ENCODE measurements at regions not wholly inside any gene's neighbourhood (a gene's known extent, or its start where the extent isn't known, plus 50 kb on each side); places are given as distances from the start of the nearest gene placed in this dataset.

- DNase-seq, result no peak
These were observed 676.9 kb downstream of the GATA3 start for GRCh38 chr10:8731121-8732095.

GRCh38 chr10:8738987-8739386 lies 684.5 kb downstream of the GATA3 start:
- TF ChIP-seq POLR2A (IDR thresholded peaks at IDR 0.05; ENCODE audit: low read length) (no peak), GATA1 (IDR thresholded peaks at IDR 0.05; ENCODE audit: low read depth, low read length) (no peak)
- no peak for DNase-seq

More at GRCh38 chr10:8731121-8732095, 676.9 kb downstream of the GATA3 start:
- TF ChIP-seq GATA1 (IDR thresholded peaks at IDR 0.05; ENCODE audit: low read depth, low read length) (no peak), POLR2A (IDR thresholded peaks at IDR 0.05; ENCODE audit: low read length) (no peak)

GRCh38 chr10:8752146-8752843 lies 697.8 kb downstream of the GATA3 start:
- TF ChIP-seq GATA1 (IDR thresholded peaks at IDR 0.05; ENCODE audit: low read depth, low read length) (no peak), POLR2A (IDR thresholded peaks at IDR 0.05; ENCODE audit: low read length) (no peak)
- no peak for DNase-seq

GRCh38 chr10:8758029-8758428 lies 703.5 kb downstream of the GATA3 start:
- TF ChIP-seq POLR2A (IDR thresholded peaks at IDR 0.05; ENCODE audit: low read length), result no peak
- TF ChIP-seq GATA1 (IDR thresholded peaks at IDR 0.05; ENCODE audit: low read depth, low read length), result no peak
- DNase-seq, result no peak

- TF ChIP-seq GATA1 (IDR thresholded peaks at IDR 0.05; ENCODE audit: low read depth, low read length), result no peak
- no peak for DNase-seq
These were observed 712.4 kb downstream of the GATA3 start for GRCh38 chr10:8766899-8767298.

GRCh38 chr10:8767591-8767990 lies 713.1 kb downstream of the GATA3 start:
- DNase-seq, result no peak
- TF ChIP-seq POLR2A (IDR thresholded peaks at IDR 0.05; ENCODE audit: low read length) (no peak), GATA1 (IDR thresholded peaks at IDR 0.05; ENCODE audit: low read depth, low read length) (no peak)

- TF ChIP-seq GATA1 (IDR thresholded peaks at IDR 0.05; ENCODE audit: low read depth, low read length) (no peak), POLR2A (IDR thresholded peaks at IDR 0.05; ENCODE audit: low read length) (no peak)
- no peak for DNase-seq
These were observed 713.9 kb downstream of the GATA3 start for GRCh38 chr10:8768341-8768740.

GRCh38 chr10:8768852-8769251 lies 714.4 kb downstream of the GATA3 start:
- no peak for DNase-seq
- no peak for TF ChIP-seq POLR2A (IDR thresholded peaks at IDR 0.05; ENCODE audit: low read length)
- no peak for TF ChIP-seq GATA1 (IDR thresholded peaks at IDR 0.05; ENCODE audit: low read depth, low read length)

- TF ChIP-seq GATA1 (IDR thresholded peaks at IDR 0.05; ENCODE audit: low read depth, low read length) (no peak), POLR2A (IDR thresholded peaks at IDR 0.05; ENCODE audit: low read length) (no peak)
- DNase-seq, result no peak
These were observed 722.6 kb downstream of the GATA3 start for GRCh38 chr10:8776926-8777622.

GRCh38 chr10:8778713-8779112 lies 724.2 kb downstream of the GATA3 start:
- DNase-seq, result no peak
- no peak for TF ChIP-seq GATA1 (IDR thresholded peaks at IDR 0.05; ENCODE audit: low read depth, low read length)
- TF ChIP-seq POLR2A (IDR thresholded peaks at IDR 0.05; ENCODE audit: low read length), result no peak

- TF ChIP-seq GATA1 (IDR thresholded peaks at IDR 0.05; ENCODE audit: low read depth, low read length), result no peak
- TF ChIP-seq POLR2A (IDR thresholded peaks at IDR 0.05; ENCODE audit: low read length), result no peak
- DNase-seq, result no peak
These were observed 733.2 kb downstream of the GATA3 start for GRCh38 chr10:8787649-8788048.

- TF ChIP-seq GATA1 (IDR thresholded peaks at IDR 0.05; ENCODE audit: low read depth, low read length) (no peak), POLR2A (IDR thresholded peaks at IDR 0.05; ENCODE audit: low read length) (no peak)
These were observed 735.9 kb downstream of the GATA3 start for GRCh38 chr10:8790390-8790789.

GRCh38 chr10:8794860-8795259 lies 740.4 kb downstream of the GATA3 start:
- TF ChIP-seq POLR2A (IDR thresholded peaks at IDR 0.05; ENCODE audit: low read length), result no peak
- no peak for TF ChIP-seq GATA1 (IDR thresholded peaks at IDR 0.05; ENCODE audit: low read depth, low read length)
- DNase-seq, result no peak

More at GRCh38 chr10:8790390-8790789, 735.9 kb downstream of the GATA3 start:
- DNase-seq, result no peak

GRCh38 chr10:8800426-8800825 lies 745.9 kb downstream of the GATA3 start:
- no peak for TF ChIP-seq POLR2A (IDR thresholded peaks at IDR 0.05; ENCODE audit: low read length)
- TF ChIP-seq GATA1 (IDR thresholded peaks at IDR 0.05; ENCODE audit: low read depth, low read length), result no peak

More at GRCh38 chr10:8800426-8800825, 745.9 kb downstream of the GATA3 start:
- no peak for DNase-seq
